HG03139 (cell line): ENCODE measurements at regions not wholly inside any gene's neighbourhood (a gene's known extent, or its start where the extent isn't known, plus 50 kb on each side); places are given as distances from the start of the nearest gene placed in this dataset.

ENCODE experiments used
- ATAC-seq: cut with Tn5 transposase; IDR thresholded peaks from one replicate; pipeline ENCODE4 v1.9.1; 2021; ENCODE audit not compliant: unreplicated experiment

DNA sequence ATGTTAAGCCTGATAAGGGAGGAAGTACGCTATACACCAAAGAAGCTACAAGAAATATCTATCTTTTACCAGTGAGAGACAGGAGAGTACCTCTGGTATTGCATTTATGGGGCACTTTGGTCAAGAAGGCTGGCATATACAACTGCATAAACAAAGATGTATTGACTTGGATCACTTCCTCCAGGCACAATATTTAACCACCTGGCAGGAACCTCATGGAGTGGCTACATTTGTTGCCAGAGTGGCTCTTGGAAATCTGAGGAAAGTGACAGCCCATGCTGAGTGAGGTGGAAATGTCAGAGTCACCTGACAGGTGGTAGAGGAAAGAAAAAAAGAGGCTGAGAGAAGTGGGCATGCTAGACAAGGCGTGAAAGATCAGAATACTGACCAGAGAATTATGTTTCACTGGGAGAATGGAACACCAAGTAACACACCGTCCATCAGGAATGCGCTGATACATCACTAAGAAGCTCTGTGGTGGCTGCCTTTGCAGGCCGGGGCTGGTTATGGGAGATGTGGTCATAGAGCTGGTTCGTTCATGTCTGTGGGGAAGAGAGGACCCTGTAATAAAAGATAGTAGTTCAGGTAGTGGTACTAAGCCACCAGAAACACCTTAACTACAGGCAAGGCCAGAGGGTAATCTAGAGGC lies 61.4 kb upstream of the UFL1 start:
- ATAC-seq = no peak

DNA sequence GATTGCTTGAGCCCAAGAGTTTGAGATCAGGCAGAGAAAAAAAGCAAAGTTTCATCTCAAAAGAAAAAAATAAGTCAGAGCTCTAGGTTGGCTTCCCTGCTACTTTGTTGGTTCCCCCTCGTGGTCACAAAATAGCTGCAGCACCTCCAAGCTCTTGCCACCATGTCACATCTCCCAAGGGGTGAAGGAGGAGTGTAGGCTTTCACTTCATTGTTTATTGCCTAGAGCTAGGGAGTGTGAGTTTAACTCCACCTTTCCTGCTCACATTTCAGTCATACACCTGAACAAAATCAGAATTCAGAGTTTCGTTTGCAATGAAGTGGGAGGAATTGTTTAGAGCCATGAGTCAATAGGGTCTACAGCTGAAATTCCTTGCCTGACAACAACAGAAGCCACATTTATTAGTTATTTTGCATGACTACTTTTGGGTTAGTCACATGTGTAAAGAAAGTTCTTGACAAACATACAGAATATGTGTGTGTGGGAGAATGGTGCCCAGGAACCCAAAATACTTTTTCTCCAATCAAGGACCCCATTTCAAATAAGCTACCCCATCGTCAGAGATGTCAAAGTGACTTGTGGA lies 56.2 kb upstream of the UFL1 start:
- ATAC-seq = no peak

DNA sequence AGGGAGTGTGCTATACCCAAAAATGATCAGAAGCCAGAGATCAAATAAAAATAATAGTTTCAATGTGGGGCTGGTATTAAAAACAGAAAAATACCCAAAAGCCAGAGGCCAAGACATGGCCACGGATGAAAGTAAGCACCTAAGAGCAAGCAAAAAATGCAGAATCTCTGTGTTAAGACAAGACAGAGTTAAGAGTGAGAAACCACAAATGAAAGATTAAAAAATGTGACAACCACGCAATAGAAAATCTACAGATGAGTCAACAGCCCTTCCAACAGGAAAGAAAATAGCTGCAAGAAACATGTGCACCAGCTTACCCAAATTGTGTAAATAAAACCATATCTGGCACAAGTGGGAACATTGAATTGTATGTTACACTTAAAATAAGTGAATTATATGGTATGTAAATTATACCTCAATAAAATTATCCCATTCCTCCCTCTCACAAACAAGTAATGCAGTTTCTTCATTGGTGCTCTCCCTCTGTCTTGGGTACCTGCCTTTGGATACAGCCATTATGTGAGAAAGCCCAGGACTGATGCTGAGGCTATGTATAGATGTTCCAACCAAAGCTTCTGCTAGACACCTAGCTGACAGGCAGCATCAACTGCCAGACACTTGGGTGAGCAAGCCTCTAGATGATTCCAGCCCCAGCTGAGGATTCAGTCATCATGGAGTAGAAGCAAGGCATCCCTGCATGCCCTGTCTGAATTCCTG lies 55.3 kb upstream of the UFL1 start:
- ATAC-seq = no peak

DNA sequence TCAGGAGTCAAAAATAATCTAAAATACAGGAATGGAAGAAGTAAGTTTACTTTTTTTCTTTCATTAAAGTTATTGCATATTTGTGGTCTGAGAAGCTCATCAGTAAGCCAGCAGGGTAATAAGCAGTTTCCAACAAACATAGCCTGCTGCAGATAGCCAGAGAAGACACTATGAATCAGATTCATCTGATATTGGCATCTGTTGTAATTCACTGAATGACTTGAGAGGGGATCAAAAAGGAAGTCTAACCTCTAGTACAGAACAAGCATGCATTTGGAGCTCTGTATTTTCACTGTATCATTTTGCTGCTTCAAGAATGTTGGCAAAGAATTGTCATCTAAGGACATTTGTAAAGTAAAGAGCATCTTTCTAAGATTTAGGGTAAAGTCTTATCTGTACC lies 53.8 kb upstream of the UFL1 start:
- ATAC-seq = no peak

DNA sequence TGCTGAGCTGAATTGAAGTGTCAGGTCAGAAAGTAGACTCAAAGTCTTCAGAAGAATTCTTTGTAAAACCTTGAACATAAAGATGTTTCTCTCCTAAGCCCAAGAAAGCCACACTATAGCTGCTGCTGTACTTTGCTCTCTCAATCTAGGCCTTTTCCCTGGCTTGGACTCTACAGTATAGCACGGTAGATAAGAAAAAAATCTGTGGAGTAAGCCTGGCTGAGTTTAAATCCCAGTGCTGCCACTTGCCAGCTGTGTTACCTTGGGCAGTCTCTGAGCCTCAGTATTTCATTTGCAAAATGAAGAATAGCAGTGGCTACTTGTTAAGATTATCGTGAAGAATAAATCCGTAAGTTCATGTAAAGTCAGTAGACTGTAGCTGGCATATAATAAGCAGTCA lies 53.3 kb upstream of the UFL1 start:
- no peak for ATAC-seq

DNA sequence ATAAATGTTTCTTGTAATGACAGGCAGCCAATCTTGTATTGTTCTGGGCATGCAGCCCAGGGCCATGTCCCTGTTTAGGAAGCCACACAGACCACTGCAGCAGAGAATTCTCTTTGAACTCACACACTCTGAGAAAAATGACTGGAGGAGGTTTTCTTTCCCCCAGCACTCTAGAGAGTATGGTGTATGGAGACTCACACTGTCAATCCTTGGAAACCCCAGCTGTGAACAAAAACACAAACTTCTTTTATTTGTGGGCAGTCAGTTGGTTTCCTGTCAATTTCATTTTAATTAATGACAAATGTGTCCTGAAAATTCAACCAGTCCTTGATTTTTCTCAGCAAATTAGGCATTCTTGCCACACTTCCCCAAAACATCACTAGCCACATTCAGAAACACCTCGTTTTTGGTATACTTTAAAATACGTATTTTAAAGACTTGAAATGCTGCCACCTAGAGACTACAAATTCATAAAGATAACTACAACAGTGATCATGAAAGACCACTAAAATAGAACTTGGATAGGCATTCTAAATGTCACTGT lies 52.9 kb upstream of the UFL1 start:
- ATAC-seq = no peak

DNA sequence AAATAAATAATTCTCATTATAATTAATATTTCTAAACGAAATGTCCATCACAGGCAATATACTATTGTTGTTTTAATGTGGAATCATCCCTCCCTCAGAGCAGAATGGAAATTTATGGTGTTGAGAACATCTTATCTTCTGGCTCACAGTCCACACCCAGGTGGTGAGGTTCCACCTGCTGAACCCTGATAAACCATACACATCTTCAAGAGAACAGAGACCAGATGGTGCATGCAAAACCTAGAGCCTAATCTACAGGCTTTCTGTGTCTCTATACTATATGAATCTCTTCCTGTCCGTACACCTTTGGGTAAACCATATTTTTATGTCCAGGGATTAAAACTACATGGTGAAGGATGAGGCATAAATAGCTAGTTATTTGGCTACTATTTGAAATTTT lies 52.3 kb upstream of the UFL1 start:
- ATAC-seq = no peak

DNA sequence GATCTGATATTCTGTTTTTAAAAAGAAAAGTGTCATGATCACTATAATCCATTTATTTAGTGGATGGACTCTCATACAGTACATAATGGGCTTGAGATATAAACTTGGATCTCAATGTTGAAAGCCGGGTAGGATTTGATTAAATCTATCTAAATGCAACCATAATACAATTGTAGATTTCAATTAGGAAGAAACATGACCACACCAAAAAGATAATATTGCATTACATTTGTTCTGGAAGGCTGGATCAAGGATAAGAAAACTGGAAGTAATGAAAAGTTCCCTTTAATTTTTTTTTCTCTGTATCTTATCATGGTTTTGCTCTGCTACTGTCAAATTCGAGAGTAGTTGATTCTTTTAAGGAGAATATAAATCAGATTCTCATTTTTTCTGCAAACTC lies 51.3 kb upstream of the UFL1 start:
- ATAC-seq = no peak
